GM19467 (cell line): ENCODE measurements at regions not wholly inside any gene's neighbourhood (a gene's known extent, or its start where the extent isn't known, plus 50 kb on each side); places are given as distances from the start of the nearest gene placed in this dataset.
"Not testable (repeated sequence)": the region's sequence is repeated elsewhere in the genome, so short reads cannot be mapped to it uniquely, and the experiment has no call there.

Experiments
- ATAC-seq: cut with Tn5 transposase; IDR thresholded peaks from one replicate; pipeline ENCODE4 v1.9.1; 2021; ENCODE audit warnings: mild to moderate bottlenecking, moderate library complexity; ENCODE audit not compliant: unreplicated experiment

GRCh38 chr20:6715401-6715941, 52.0 kb upstream of the BMP2 start:
- no peak for ATAC-seq

DNA sequence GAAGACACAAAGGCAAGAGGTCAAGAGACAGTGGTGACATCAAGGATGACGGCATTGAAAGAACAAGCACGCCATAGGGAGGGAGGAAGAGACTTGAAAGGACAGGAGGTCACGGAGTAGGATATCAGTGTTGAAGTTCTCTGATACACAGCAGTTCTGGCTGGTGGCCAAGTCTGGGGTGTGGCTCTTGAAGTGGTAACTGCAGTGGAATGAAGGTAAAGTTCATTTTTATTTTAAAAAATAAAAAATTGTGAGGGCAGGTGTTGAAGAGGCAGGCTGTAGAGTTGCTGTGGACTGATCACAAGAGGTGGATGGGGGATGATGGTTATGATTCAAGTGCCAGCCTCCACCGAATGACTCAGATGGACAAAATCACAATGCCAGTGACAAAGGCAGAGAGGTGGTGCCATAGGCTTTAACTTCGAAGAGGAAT, 53.2 kb upstream of the BMP2 start:
- no peak for ATAC-seq

GRCh38 chr20:6711951-6712649, 55.4 kb upstream of the BMP2 start:
- ATAC-seq, result no peak

- ATAC-seq, result no peak
Observed at GRCh38 chr20:6709910-6710595, 57.4 kb upstream of the BMP2 start.

DNA sequence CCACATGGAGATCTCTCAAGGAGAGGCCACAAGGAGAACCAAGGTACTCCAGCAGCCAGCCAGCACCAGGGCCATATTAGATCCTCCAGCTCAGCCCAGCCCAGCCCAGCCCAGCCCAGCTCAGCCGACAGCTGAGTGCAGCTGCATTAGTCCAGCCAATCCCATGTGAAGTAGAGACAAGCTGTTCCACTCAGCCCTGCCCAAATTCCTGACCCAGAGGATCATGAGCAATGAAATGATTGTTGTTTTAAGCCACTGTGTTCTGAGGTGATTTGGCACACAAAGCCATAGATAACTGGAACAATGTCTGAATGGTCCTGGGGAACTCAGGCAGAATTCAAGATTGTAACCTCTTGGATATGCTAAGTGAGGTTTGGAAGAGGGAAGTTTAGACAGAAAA, 59.5 kb upstream of the BMP2 start:
- ATAC-seq, result no peak

DNA sequence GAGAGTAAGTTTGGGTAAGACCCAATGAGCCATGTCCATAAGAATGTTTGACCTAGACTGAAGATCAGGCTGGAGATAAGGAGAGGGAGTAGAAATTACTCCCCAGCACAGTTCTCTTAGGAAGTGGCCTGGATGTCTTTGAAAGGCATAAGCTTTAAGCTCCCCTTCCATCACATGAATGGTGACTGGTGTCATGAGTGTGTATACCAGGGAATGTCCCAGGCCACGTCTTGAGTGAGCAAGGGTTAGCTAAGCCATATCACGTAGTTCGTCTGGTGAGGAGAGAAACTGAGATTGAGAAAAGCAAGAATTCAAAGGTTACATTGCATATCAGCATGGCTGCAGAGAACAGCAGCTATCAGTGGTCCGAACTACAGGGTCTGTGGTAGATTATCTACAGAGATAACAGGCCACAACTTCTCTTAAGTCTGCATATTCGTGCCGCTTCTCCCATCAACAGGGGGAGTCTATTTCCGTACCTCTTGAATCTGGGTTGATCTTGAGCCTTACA, 60.1 kb upstream of the BMP2 start:
- no peak for ATAC-seq

DNA sequence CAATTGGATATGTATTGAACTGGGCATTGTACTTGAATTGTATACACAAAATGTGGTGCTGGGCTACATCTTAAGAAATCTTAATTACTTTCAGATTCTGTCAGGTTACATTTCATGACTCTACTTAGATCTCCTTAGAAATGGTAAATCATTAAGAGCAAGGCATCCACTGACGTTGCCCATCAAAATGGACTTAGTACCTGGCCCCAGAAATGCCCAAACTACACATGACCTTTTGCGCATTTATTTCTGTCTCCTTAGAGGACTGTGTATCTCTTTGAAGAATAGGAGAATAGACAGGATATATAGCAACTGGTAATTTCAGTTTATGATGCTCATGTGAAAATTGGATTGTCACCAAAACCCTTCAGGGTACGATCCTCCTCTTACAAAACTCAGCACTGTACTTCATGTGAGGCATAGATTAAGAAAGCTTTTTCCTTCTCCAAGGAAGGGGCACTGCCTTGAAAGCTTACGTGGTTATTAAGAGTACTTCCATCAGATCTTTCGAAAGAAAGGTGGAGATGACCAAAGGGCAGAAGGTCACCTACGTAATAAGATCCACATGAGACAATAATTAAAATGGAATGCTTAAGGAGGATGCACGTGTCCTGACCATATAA, 61.4 kb upstream of the BMP2 start:
- ATAC-seq, result no peak

DNA sequence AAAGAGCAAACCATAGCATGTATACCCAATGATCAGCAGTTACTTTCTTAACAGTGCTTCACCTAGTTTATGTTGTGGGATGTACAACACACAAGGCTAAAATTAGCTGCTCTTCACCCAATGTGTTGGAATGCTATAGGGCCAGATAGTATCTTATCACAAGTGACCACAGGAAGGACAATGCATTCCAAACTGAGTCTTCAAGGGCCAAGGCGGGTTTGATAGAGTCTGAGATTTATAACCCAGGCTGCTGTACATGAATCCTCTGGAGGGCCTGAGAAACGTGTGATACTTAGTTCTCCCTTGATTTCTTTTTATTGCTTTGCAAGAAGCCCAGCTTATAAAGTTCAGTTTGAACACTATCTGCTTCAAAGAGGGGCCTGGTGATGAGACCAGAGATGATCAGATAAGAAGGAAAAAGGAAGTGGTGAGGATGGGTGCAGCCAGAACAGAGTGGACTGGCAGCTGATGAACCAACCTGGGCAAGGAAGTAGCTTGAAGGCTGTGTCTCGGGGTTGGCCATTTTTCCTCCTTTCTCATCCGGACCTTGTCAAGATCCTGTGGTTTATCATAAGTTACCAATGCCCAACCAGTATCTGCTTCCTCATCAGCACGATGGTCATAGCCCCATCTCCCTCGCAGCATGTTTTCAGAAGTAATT, 62.2 kb upstream of the BMP2 start:
- no peak for ATAC-seq

DNA sequence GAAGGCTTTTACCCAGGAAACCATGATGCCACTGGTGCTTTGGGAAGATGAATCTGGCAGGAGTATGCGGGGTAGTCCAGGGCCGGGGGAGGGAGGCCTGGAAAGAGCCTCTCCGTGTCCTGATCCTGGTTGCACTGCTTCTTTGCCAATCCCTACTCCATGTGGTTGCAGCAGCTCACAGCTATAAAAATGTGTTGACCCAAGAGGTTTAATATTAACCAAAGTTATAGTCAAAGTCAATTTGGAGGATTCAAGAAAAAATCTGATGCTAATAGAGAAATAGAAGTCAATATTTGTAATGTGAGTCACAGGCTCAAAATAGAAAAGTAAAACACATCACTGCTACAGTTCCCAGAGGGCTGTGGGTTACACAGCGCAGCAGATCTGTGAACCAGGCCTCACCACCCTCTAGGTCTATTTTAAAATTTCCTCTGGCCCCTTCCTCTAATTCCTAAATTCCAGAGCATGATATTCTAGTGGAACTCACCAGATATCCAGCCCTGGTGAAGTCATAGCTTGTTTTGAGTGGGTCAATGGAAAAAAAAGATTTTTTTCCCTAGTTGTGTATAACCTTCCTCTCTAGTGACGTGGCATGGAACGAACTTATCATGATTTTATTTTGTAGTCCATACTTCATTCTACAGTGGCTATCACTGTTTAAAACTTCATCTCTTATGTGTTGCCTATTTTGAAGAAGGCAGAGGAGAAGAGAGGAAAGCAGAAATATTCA, 63.2 kb upstream of the BMP2 start:
- ATAC-seq, result no peak

DNA sequence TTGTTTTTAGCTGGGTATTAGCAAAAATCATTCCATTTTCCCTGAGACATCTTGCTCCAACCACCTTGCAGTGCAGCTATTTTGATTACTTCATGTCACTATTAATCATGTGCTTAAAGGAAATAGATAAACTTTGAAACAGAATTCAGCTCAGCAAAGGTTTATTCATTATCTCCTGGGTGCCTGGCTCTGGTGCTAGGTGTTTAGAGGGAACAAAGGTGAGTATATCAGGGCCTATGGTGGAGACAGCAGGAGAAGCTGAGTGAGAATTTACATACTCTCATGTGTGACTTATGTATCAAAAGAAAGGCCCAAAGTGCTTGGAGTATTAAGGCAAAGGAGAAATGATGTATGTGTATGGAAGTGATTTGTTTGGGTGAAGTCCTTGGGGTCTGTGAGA, 63.8 kb upstream of the BMP2 start:
- ATAC-seq, result no peak

- ATAC-seq, result no peak
Observed at GRCh38 chr20:6703047-6703446, 64.4 kb upstream of the BMP2 start.

- no peak for ATAC-seq
Observed at GRCh38 chr20:6702144-6702543, 65.3 kb upstream of the BMP2 start.

DNA sequence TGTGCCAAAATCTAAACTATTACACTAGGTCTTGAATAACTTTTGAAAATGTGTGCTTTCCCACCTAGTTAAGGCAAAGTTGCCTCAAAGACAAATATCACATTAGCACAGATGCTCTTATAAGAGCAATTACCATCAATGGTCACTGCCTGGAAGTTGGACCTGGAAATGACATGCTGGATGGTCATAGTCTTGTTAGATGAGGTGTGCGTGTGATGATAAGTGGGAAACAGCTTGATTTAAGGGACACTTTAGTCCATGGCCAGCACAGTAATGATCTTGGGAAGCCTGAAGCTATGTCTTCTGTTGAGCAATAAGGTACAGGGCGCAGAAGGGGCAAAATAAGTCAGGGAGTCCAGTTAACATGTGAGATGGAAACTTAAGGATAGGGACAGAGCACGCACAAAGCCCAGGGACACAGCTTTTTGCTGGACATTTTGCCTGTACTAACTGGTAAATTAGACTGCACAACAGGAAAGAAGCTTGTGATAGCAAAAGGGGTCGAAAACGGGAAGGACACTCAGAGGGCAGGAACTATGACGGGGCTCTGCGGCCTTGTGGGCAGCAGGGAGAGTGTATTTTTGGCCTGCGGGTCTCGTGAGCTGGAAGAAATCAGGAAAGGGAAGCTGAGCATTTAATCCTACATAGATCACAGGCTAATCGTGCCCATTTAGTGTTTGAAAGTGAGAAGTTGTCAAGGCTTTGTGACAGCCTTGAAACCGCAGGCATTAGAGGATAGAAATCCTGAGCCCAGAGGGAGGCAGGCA, 66.7 kb upstream of the BMP2 start:
- ATAC-seq, result no peak

GRCh38 chr20:6699921-6700562, 67.4 kb upstream of the BMP2 start:
- ATAC-seq, result no peak

DNA sequence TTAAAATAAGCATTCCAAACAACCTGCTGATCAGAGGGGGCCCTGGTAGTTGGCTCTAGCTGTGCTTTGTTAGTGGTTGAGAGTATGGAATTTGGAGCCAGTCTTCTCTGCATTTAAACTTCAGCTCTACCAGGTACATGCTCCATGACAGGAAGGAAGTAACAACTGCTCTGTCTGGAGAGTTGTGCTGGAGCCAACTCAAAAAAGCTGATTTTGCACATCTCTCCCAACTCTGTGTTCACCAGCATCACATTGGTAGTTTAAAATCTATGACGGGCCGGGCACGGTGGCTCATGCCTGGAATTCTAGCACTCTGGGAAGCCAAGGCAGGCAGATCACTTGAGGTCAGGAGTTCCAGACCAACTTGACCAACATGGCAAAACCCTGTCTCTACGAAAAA, 68.8 kb upstream of the BMP2 start:
- ATAC-seq, result no peak

DNA sequence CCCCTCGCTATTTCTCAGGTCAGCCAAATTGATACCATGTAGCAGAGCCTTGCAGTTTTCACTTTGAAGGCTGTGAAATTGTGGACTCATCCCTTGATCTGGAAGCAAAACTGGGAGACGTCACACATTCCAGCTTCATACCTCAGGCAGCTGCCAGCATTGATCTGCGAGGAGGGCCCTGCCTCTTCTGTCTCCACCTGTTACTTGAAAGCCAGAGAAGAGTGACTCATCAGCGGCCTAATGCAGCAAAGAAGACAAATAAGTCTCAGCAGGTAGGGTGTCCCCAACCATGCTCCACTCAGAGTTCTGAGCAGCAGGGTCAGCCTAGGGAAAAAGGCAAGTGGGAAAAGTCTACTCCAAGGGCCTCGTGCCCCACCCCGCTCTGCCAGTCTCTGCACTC, 69.4 kb upstream of the BMP2 start:
- ATAC-seq, result no peak

DNA sequence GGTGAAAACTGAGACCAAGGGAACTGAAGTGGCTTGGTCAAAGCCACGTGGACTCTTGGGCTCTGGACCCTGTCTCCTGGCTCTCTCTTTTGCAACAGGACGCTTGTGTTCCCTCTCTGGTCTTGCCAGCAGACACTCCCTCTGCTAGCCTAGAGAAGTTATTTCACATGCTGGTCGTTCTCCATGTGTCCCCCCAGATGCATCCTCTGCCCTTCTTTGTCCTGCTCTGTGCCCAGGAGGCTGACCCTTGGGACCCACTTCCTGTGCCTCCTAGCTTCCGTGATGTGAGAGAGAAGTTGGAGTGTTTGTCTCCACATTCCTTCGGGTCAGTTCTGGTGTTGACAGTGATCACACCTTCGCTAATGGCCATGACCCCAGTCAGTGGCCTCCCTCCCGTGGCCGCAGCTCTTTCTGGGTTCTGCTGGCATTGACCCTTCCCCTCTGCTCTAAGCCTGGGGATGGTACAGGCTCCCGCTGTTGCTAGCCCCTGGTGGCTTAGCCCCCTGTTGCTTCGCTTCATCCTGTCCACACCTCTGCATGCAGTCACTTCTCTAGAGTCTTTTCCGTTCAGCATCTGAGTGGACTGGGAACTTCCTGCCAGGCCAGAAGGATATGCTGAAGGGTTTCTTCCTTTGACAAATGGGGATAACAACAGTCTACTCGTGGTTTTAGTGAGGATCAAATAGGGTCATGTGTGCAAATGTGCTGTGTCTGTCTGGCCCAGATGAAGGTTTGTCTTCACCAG, 70.1 kb upstream of the BMP2 start:
- no peak for ATAC-seq

DNA sequence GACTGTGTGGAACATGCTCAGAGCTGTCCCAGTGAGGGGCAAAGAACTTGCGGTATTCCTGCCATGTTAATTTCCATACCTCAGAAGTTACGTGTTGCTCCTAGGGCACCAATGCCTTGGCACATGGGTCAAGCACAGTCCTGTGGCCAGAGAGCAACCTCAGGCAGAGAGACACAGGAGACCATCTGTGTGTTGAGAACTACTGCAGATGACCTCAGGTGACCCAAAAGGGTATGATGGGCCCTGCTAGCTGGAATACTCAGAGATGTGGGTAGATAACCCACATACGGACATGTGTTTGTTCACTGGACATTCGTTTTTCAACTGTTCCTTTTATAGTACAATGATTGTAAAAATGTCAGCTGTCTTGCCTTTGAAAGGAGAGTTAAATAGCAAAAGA, 71.5 kb upstream of the BMP2 start:
- no peak for ATAC-seq

DNA sequence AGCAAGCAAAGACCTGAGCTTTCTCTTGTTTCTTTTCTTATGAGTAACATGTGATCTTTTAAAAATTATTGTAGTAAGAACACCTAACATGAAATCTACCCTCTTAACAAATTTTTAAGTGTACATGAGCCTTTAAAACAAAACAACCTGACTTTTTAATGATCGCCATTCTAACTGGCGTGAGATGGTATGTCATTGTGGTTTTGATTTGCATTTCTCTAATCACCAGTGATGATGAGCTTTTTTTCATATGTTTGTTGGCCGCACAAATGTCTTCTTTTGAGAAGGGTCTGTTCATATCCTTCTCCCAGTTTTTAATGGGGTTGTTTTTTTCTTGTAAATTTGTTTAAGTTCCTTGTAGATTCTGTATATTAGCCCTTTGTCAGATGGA, 73.7 kb upstream of the BMP2 start:
- not testable (repeated sequence) for ATAC-seq
